ENCODE measurements at regions not wholly inside any gene's neighbourhood (a gene's known extent, or its start where the extent isn't known, plus 50 kb on each side); places are given as distances from the start of the nearest gene placed in this dataset.

GRCh38 chr16:22743401-22743800 lies 70.6 kb upstream of the HS3ST2 start:
- Histone ChIP-seq H4K8ac (replicated peaks; ENCODE audit: insufficient read length, low read depth, low read length) (no peak overlapping the region), H3K23ac (ENCODE audit: insufficient read length, low read depth, low read length) (no peak overlapping the region), H2BK12ac (ENCODE audit: insufficient read length, low read depth, low read length) (no peak overlapping the region), H4K91ac (ENCODE audit: insufficient read length, low read depth, low read length) (no peak overlapping the region), H3K9ac (ENCODE audit: extremely low read depth, insufficient read length, low read length) (no peak overlapping the region), H3K56ac (ENCODE audit: insufficient read length, low read depth, low read length) (no peak overlapping the region), H3K4me2 (ENCODE audit: insufficient read depth, insufficient read length, low read length) (no peak overlapping the region), H3T11ph (ENCODE audit: low read length) (no peak overlapping the region), H2BK120ac (ENCODE audit: low read depth, low read length, poor library complexity, severe bottlenecking) (no peak overlapping the region), H2BK20ac (ENCODE audit: low read depth, low read length, poor library complexity, severe bottlenecking) (no peak overlapping the region), H2BK5ac (ENCODE audit: insufficient read length, low read length) (no peak overlapping the region), H3K23me2 (ENCODE audit: insufficient read length, low read depth, low read length, poor library complexity, severe bottlenecking) (no peaks in the 10 kb centered on the region), H3K79me1 (ENCODE audit: insufficient read depth, low read depth, low read length, poor library complexity, severe bottlenecking) (no peaks in the 10 kb centered on the region), H4K20me1 (ENCODE audit: control insufficient read depth, insufficient read depth, insufficient read length) (no peaks in the 10 kb centered on the region), H3K14ac (ENCODE audit: insufficient read depth, low read length) (no peak overlapping the region), H2AK5ac (ENCODE audit: insufficient read length, low read length) (no peak overlapping the region), H3K79me2 (ENCODE audit: insufficient read depth, low read length) (no peaks in the 10 kb centered on the region), H4K5ac (ENCODE audit: insufficient read length, low read depth, low read length) (no peak overlapping the region), H3K9me3 (ENCODE audit: control insufficient read depth, low read depth, low read length) (no peaks in the 10 kb centered on the region), H3K4me1 (ENCODE audit: insufficient read depth, low read length) (no peaks in the 10 kb centered on the region; the same call in 1 of the 2 replicates), H3K4ac (ENCODE audit: low read depth, low read length) (no peak overlapping the region), H3K18ac (ENCODE audit: insufficient read length, low read depth, low read length) (no peak overlapping the region), H2AFZ (ENCODE audit: low read length) (no peak overlapping the region), H3K27me3 (ENCODE audit: insufficient read depth, low read length) (no peaks in the 10 kb centered on the region), H3K27ac (ENCODE audit: insufficient read length, low read depth, low read length) (no peak overlapping the region), H2BK15ac (ENCODE audit: low read depth, low read length) (no peak overlapping the region)
- Mint-ChIP-seq H3K36me3 (ENCODE audit: insufficient read depth in 1 of 3, low read depth in 3 of 3) (no peaks in the 10 kb centered on the region; a peak in 1 of 7 replicates), H3K27me3 (ENCODE audit: low read depth) (peaks cover 2% of the 10 kb centered on the region; the same call in 1 of the 2 replicates), H3K4me3 (no peak overlapping the region), H3K27ac (no peak overlapping the region), H3K4me1 (peaks cover 6 to 9% of the 10 kb centered on the region in 2 experiments), H3K9me3 (peaks cover 0 to 4% of the 10 kb centered on the region in 2 experiments; a peak in 2 of 5 replicates)
- no peak for DNase-seq
- WGBS (ENCODE audit: extremely low coverage, insufficient read length, low lambda C conversion rate) = no CpG with 5 or more reads among the region's 4 CpGs
- TF ChIP-seq CTCF (conservative IDR thresholded peaks at IDR 0.05) = no peak
